B cell (primary cell): ENCODE measurements at regions not wholly inside any gene's neighbourhood (a gene's known extent, or its start where the extent isn't known, plus 50 kb on each side); places are given as distances from the start of the nearest gene placed in this dataset.

Experiments
- ATAC-seq: fragments of 200-7000 bp; cut with Tn5 transposase; one replicate; pipeline ENCODE4 v1.10.0; 2021; ENCODE audit warnings: low read depth, mild to moderate bottlenecking, moderate number of reproducible peaks, moderate library complexity
- CTCF ChIA-PET: fragments of 350-600 bp; sonication (Branson Sonifier 250); formaldehyde crosslinking; loops from one replicate; lab custom pipeline; 2021; ENCODE audit warnings: antibody characterized with exemption, inconsistent platforms; lab: Charles Lee
- POLR2A ChIA-PET: fragments of 350-600 bp; sonication (Branson Sonifier 250); formaldehyde crosslinking; loops from one replicate; lab custom pipeline; 2021; ENCODE audit warnings: antibody characterized with exemption; lab: Charles Lee
- DNase-seq: peaks from one replicate; pipeline ENCODE4 v3.0.0; 2013
- H2AFZ ChIP-seq: 2 replicates; pipeline ENCODE4 v1.6.1; 2012; ENCODE audit warnings: mild to moderate bottlenecking, low read depth, low read length; ENCODE audit not compliant: insufficient read depth, poor library complexity, severe bottlenecking
- H3K27ac ChIP-seq, 2 donors: 1 replicate in 1 of 2; 2 replicates in 1 of 2; pipeline ENCODE4 v1.5.1; 2012 to 2013; ENCODE audit warnings: low read length in 2 of 2, mild to moderate bottlenecking in 2 of 2, moderate library complexity in 1 of 2
- H3K27me3 ChIP-seq, 4 experiments: fragments of 200-600 bp in 1 of 4; sonication (generic) in 1 of 4; replicated peaks in 1 of 4; 1 replicate in 2 of 4; 2 replicates in 2 of 4; pipeline versions ENCODE4 v1.6.1 to v1.7.0; 2013 to 2016; ENCODE audit warnings: low read length in 3 of 4, mild to moderate bottlenecking in 2 of 4, mixed read lengths in 1 of 4, moderate library complexity in 1 of 4; ENCODE audit not compliant: insufficient read depth in 4 of 4, control insufficient read depth in 3 of 4; ENCODE audit errors: control extremely low read depth in 1 of 4
- H3K36me3 ChIP-seq, 2 experiments: replicated peaks in 1 of 2; 1 replicate in 1 of 2; 2 replicates in 1 of 2; pipeline versions ENCODE4 v1.6.1 to v1.7.1; 2013; ENCODE audit warnings: low read length in 1 of 2; ENCODE audit not compliant: insufficient read depth in 2 of 2, control insufficient read depth in 1 of 2; ENCODE audit errors: control extremely low read depth in 1 of 2, extremely low read depth in 1 of 2
- H3K4me1 ChIP-seq, 2 donors: fragments of 200-600 bp in 1 of 2; sonication (generic) in 1 of 2; 1 replicate in 1 of 2; 2 replicates in 1 of 2; pipeline versions ENCODE4 v1.5.1 to v1.6.1; 2013 to 2017; ENCODE audit warnings: low read length in 2 of 2; ENCODE audit not compliant: control insufficient read depth in 2 of 2, insufficient read depth in 2 of 2
- H3K4me2 ChIP-seq: replicated peaks from 2 replicates; pipeline ENCODE3; 2012; ENCODE audit warnings: mild to moderate bottlenecking, low read depth, low read length; ENCODE audit not compliant: poor library complexity, severe bottlenecking
- H3K4me3 ChIP-seq, 5 experiments: fragments of 200-600 bp in 1 of 5; sonication (generic) in 1 of 5; 1 replicate in 3 of 5; 2 replicates in 2 of 5; pipeline versions ENCODE4 v1.5.1 to v1.7.0; 2011 to 2016; ENCODE audit warnings: low read length in 4 of 5, mild to moderate bottlenecking in 4 of 5, low read depth in 2 of 5, control low read depth in 1 of 5, moderate library complexity in 1 of 5; ENCODE audit not compliant: insufficient read depth in 1 of 5; ENCODE audit errors: control extremely low read depth in 1 of 5, extremely low read depth in 1 of 5
- H3K79me2 ChIP-seq: fragments of 200-600 bp; sonication (generic); one replicate; pipeline ENCODE4 v1.6.0; 2016; ENCODE audit warnings: low read length; ENCODE audit not compliant: control insufficient read depth, insufficient read depth
- H3K9ac ChIP-seq: fragments of 200-600 bp; sonication (generic); 2 replicates; pipeline ENCODE4 v1.6.1; 2017; ENCODE audit warnings: mild to moderate bottlenecking, low read length, moderate library complexity
- H3K9me3 ChIP-seq, 3 donors: one replicate each; pipeline versions ENCODE4 v1.6.1 to v1.7.1; 2013; ENCODE audit warnings: low read length in 2 of 3; ENCODE audit not compliant: control insufficient read depth in 2 of 3, insufficient read depth in 1 of 3; ENCODE audit errors: control extremely low read depth in 1 of 3
- H4K20me1 ChIP-seq: 2 replicates; pipeline ENCODE4 v1.6.0; 2012; ENCODE audit warnings: mild to moderate bottlenecking, low read length; ENCODE audit not compliant: insufficient read depth, control insufficient read depth, poor library complexity, severe bottlenecking
- H3K27ac Mint-ChIP-seq: one replicate; pipeline ENCODE4 v1.8.0; 2021; ENCODE audit warnings: mixed read lengths
- H3K27me3 Mint-ChIP-seq: one replicate; pipeline ENCODE4 v1.8.0; 2021; ENCODE audit warnings: mixed read lengths
- H3K4me1 Mint-ChIP-seq: one replicate; pipeline ENCODE4 v1.8.0; 2021; ENCODE audit warnings: mixed read lengths
- H3K4me3 Mint-ChIP-seq: one replicate; pipeline ENCODE4 v1.8.0; 2021; ENCODE audit warnings: mixed read lengths
- H3K9me3 Mint-ChIP-seq: one replicate; pipeline ENCODE4 v1.8.0; 2022; ENCODE audit warnings: mixed read lengths; ENCODE audit not compliant: insufficient read depth
- CTCF ChIP-seq: fragments of 200-600 bp; IDR thresholded peaks from one replicate; pipeline ENCODE4 v1.8.0; 2022; ENCODE audit warnings: antibody characterized with exemption, mild to moderate bottlenecking
- EZH2 ChIP-seq: IDR thresholded peaks from 2 replicates; pipeline ENCODE4 v1.6.1; 2012; ENCODE audit warnings: borderline replicate concordance, low read depth, mild to moderate bottlenecking, moderate library complexity, low read length; ENCODE audit not compliant: insufficient read depth, poor library complexity, severe bottlenecking
- intact Hi-C: fragments of 100-400 bp; cut with micrococcal nuclease; formaldehyde crosslinking; loops from one replicate; pipeline ENCODE4 v1.10.0; 2022

- DNase-seq, result no peak
- H2AFZ ChIP-seq, result no peak overlapping the region
- no peaks in the 10 kb centered on the region for H3K36me3 ChIP-seq
- H3K4me3 ChIP-seq, result no peak overlapping the region
- intact Hi-C loops, result no loop called here
- no peak for TF ChIP-seq CTCF
- no peak for TF ChIP-seq EZH2
- H3K27me3 Mint-ChIP-seq, result no peaks in the 10 kb centered on the region
- H3K27ac Mint-ChIP-seq, result no peak overlapping the region
- no peaks in the 10 kb centered on the region for H3K9me3 Mint-ChIP-seq
- no peaks in the 10 kb centered on the region for H3K79me2 ChIP-seq
- H3K27ac ChIP-seq, result no peak overlapping the region
- H3K4me1 Mint-ChIP-seq, result no peaks in the 10 kb centered on the region
- ATAC-seq, result no peak
- no peaks in the 10 kb centered on the region for H4K20me1 ChIP-seq
- H3K4me1 ChIP-seq, result no peaks in the 10 kb centered on the region
- CTCF ChIA-PET, result no interaction called here
- H3K9ac ChIP-seq, result no peak overlapping the region
- H3K4me2 ChIP-seq, result no peak overlapping the region
- H3K9me3 ChIP-seq, result no peaks in the 10 kb centered on the region
- POLR2A ChIA-PET, result no interaction called here
- no peaks in the 10 kb centered on the region for H3K27me3 ChIP-seq
- no peak overlapping the region for H3K4me3 Mint-ChIP-seq
These were observed 88.8 kb upstream of the NYAP2 start for GRCh38 chr2:225310745-225311144.

GRCh38 chr2:225309516-225309915 lies 90.0 kb upstream of the NYAP2 start:
- Histone ChIP-seq H3K4me3 (no peak overlapping the region), H3K4me1 (no peaks in the 10 kb centered on the region), H4K20me1 (no peaks in the 10 kb centered on the region), H3K27me3 (no peaks in the 10 kb centered on the region), H3K79me2 (no peaks in the 10 kb centered on the region), H2AFZ (no peak overlapping the region), H3K27ac (no peak overlapping the region), H3K36me3 (no peaks in the 10 kb centered on the region), H3K4me2 (no peak overlapping the region), H3K9ac (no peak overlapping the region), H3K9me3 (no peaks in the 10 kb centered on the region)
- no peaks in the 10 kb centered on the region for H3K9me3 Mint-ChIP-seq
- TF ChIP-seq CTCF (no peak), EZH2 (no peak)
- ATAC-seq, result no peak
- CTCF ChIA-PET, result no interaction called here
- no peak overlapping the region for H3K27ac Mint-ChIP-seq
- POLR2A ChIA-PET, result no interaction called here
- H3K27me3 Mint-ChIP-seq, result no peaks in the 10 kb centered on the region
- no peak overlapping the region for H3K4me3 Mint-ChIP-seq
- intact Hi-C loops, result no loop called here
- H3K4me1 Mint-ChIP-seq, result no peaks in the 10 kb centered on the region
- DNase-seq, result no peak
